ENCODE measurements at regions not wholly inside any gene's neighbourhood (a gene's known extent, or its start where the extent isn't known, plus 50 kb on each side); places are given as distances from the start of the nearest gene placed in this dataset.

- no peak for TF ChIP-seq CTCF (IDR thresholded peaks at IDR 0.05; ENCODE audit: low read depth, low read length, poor library complexity, severe bottlenecking)
- no peak for TF ChIP-seq EZH2phosphoT487 (IDR thresholded peaks at IDR 0.05; ENCODE audit: borderline replicate concordance, low read length)
Measured at GRCh38 chr6:8231956-8232355, 129.6 kb upstream of the EEF1E1 start.

All from DOHH2 (cell line).